ENCODE measurements at regions not wholly inside any gene's neighbourhood (a gene's known extent, or its start where the extent isn't known, plus 50 kb on each side); places are given as distances from the start of the nearest gene placed in this dataset.

DNA sequence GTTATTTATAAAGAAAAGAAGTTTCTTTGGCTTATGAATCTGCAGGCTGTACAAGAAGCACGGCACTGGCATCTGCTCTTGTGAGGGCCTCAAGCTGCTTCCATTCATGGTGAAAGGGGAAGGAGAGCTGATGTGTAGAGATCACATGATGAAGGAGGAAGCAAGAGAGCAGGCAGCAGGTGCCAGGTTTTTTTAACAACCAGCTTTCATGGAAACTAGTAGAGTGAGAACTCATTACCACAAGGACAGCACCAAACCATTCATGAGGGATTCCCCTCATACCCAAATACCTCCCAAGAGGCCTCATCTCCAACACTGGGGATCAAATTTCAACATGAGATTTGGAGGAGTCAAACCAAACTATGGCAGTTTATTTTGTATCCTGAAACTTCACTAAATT, 85.8 kb upstream of the CAMK1G start:
- no peak for TF ChIP-seq SIN3A (IDR thresholded peaks at IDR 0.05; ENCODE audit: borderline replicate concordance, insufficient read depth, low read length)
- TF ChIP-seq, protein P1, sequence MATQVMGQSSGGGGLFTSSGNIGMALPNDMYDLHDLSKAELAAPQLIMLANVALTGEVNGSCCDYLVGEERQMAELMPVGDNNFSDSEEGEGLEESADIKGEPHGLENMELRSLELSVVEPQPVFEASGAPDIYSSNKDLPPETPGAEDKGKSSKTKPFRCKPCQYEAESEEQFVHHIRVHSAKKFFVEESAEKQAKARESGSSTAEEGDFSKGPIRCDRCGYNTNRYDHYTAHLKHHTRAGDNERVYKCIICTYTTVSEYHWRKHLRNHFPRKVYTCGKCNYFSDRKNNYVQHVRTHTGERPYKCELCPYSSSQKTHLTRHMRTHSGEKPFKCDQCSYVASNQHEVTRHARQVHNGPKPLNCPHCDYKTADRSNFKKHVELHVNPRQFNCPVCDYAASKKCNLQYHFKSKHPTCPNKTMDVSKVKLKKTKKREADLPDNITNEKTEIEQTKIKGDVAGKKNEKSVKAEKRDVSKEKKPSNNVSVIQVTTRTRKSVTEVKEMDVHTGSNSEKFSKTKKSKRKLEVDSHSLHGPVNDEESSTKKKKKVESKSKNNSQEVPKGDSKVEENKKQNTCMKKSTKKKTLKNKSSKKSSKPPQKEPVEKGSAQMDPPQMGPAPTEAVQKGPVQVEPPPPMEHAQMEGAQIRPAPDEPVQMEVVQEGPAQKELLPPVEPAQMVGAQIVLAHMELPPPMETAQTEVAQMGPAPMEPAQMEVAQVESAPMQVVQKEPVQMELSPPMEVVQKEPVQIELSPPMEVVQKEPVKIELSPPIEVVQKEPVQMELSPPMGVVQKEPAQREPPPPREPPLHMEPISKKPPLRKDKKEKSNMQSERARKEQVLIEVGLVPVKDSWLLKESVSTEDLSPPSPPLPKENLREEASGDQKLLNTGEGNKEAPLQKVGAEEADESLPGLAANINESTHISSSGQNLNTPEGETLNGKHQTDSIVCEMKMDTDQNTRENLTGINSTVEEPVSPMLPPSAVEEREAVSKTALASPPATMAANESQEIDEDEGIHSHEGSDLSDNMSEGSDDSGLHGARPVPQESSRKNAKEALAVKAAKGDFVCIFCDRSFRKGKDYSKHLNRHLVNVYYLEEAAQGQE (IDR thresholded peaks at IDR 0.05; ENCODE audit: insufficient read depth in 1 of 2, low read depth in 2 of 2, low read length in 2 of 2): no peak

Data from PFSK-1 (cell line).